WTC11 (cell line): ENCODE measurements at regions not wholly inside any gene's neighbourhood (a gene's known extent, or its start where the extent isn't known, plus 50 kb on each side); places are given as distances from the start of the nearest gene placed in this dataset.

Experiments
- ATAC-seq: fragments of 200-7000 bp; cut with Tn5 transposase; 2 replicates; pipeline ENCODE4 v1.10.0; 2021; ENCODE audit warnings: mild to moderate bottlenecking, moderate library complexity
- CTCF ChIA-PET: fragments of 300-600 bp; sonication (Branson Sonifier 250); formaldehyde crosslinking; loops from one replicate; lab custom pipeline; 2021; ENCODE audit warnings: antibody characterized with exemption; lab: Charles Lee
- POLR2A ChIA-PET: fragments of 350-600 bp; sonication (Branson Sonifier 250); formaldehyde crosslinking; loops from one replicate; lab custom pipeline; 2021; ENCODE audit warnings: antibody characterized with exemption; lab: Charles Lee
- DNase-seq: peaks from one replicate; pipeline ENCODE4 v3.0.0; 2021; ENCODE audit warnings: low spot score
- H3K27ac Mint-ChIP-seq: 2 replicates; pipeline ENCODE4 v1.8.0; 2021; ENCODE audit warnings: mixed read lengths
- H3K27me3 Mint-ChIP-seq: 2 replicates; pipeline ENCODE4 v1.8.0; 2021; ENCODE audit warnings: low read depth, mild to moderate bottlenecking, moderate library complexity, mixed read lengths
- H3K36me3 Mint-ChIP-seq: 2 replicates; pipeline ENCODE4 v1.8.0; 2021; ENCODE audit warnings: mixed read lengths
- H3K4me1 Mint-ChIP-seq: 2 replicates; pipeline ENCODE4 v1.8.0; 2022; ENCODE audit warnings: mixed read lengths
- H3K4me3 Mint-ChIP-seq: 2 replicates; pipeline ENCODE4 v1.8.0; 2021; ENCODE audit warnings: mild to moderate bottlenecking, moderate library complexity, mixed read lengths
- H3K9me3 Mint-ChIP-seq: 2 replicates; pipeline ENCODE4 v1.8.0; 2021; ENCODE audit warnings: mixed read lengths
- ATF1 ChIP-seq: sonication (generic); formaldehyde crosslinking; IDR thresholded peaks from 2 replicates; pipeline ENCODE4 v1.8.1; 2023; ENCODE audit warnings: mild to moderate bottlenecking, moderate library complexity, missing genetic modification reagents
- CREB1 ChIP-seq: sonication (generic); formaldehyde crosslinking; IDR thresholded peaks from 2 replicates; pipeline ENCODE4 v1.8.0; 2023; ENCODE audit warnings: mild to moderate bottlenecking, missing genetic modification reagents
- CREM ChIP-seq: sonication (generic); formaldehyde crosslinking; IDR thresholded peaks from 2 replicates; pipeline ENCODE4 v1.8.1; 2022; ENCODE audit warnings: mild to moderate bottlenecking, missing genetic modification reagents, moderate library complexity
- MYBL2 ChIP-seq: sonication (generic); formaldehyde crosslinking; IDR thresholded peaks from 2 replicates; pipeline ENCODE4 v1.8.1; 2023; ENCODE audit warnings: mild to moderate bottlenecking, moderate library complexity, missing genetic modification reagents
- NFATC4 ChIP-seq: fragments of 250-450 bp; sonication (Bioruptor Pico); IDR thresholded peaks from 2 replicates; pipeline ENCODE4 v1.9.0; 2021; ENCODE audit warnings: mild to moderate bottlenecking
- NFYB ChIP-seq: sonication (generic); formaldehyde crosslinking; conservative IDR thresholded peaks from 2 replicates; pipeline ENCODE4 v1.8.0; 2022; ENCODE audit warnings: low read depth, missing genetic modification reagents
- OVOL2 ChIP-seq: fragments of 250-450 bp; sonication (Bioruptor Pico); IDR thresholded peaks from 2 replicates; pipeline ENCODE4 v1.9.0; 2021; ENCODE audit warnings: mild to moderate bottlenecking, borderline replicate concordance
- SMAD4 ChIP-seq: sonication (generic); formaldehyde crosslinking; IDR thresholded peaks from 2 replicates; pipeline ENCODE4 v1.8.0; 2022; ENCODE audit warnings: mild to moderate bottlenecking, missing genetic modification reagents
- ZNF121 ChIP-seq: sonication (generic); formaldehyde crosslinking; IDR thresholded peaks from 2 replicates; pipeline ENCODE4 v1.8.0; 2023; ENCODE audit warnings: missing genetic modification reagents
- ZNF138 ChIP-seq: sonication (generic); formaldehyde crosslinking; conservative IDR thresholded peaks from 2 replicates; pipeline ENCODE4 v1.8.1; 2022; ENCODE audit warnings: mild to moderate bottlenecking, moderate library complexity, missing genetic modification reagents
- ZNF263 ChIP-seq: sonication (generic); formaldehyde crosslinking; IDR thresholded peaks from 2 replicates; pipeline ENCODE4 v1.8.1; 2022; ENCODE audit warnings: low read depth, mild to moderate bottlenecking, moderate library complexity, missing genetic modification reagents
- ZNF671 ChIP-seq: fragments of 250-450 bp; sonication (Bioruptor Pico); IDR thresholded peaks from 2 replicates; pipeline ENCODE4 v1.8.0; 2021; ENCODE audit warnings: mild to moderate bottlenecking
- TF ChIP-seq, protein P1 (sequence below): sonication (generic); formaldehyde crosslinking; IDR thresholded peaks from 2 replicates; pipeline ENCODE4 v1.8.0; 2022; ENCODE audit warnings: mild to moderate bottlenecking, missing genetic modification reagents
- TF ChIP-seq, protein P2 (sequence below): sonication (generic); formaldehyde crosslinking; IDR thresholded peaks from 2 replicates; pipeline ENCODE4 v1.8.1; 2022; ENCODE audit warnings: low read depth, mild to moderate bottlenecking, moderate library complexity, missing genetic modification reagents, borderline replicate concordance
- TF ChIP-seq, protein P3 (sequence below): sonication (generic); formaldehyde crosslinking; IDR thresholded peaks from 2 replicates; pipeline ENCODE4 v1.8.0; 2023; ENCODE audit warnings: mild to moderate bottlenecking, missing genetic modification reagents
- TF ChIP-seq, protein P4 (sequence below): sonication (generic); formaldehyde crosslinking; IDR thresholded peaks from 2 replicates; pipeline ENCODE4 v1.8.1; 2023; ENCODE audit warnings: mild to moderate bottlenecking, missing genetic modification reagents, moderate library complexity
- TF ChIP-seq, protein P5 (sequence below): fragments of 250-450 bp; sonication (Bioruptor Pico); IDR thresholded peaks from 2 replicates; pipeline ENCODE4 v2.1.2; 2022; ENCODE audit warnings: mild to moderate bottlenecking, moderate library complexity
- TF ChIP-seq, protein P6 (sequence below): fragments of 250-450 bp; sonication (Bioruptor Pico); IDR thresholded peaks from 2 replicates; pipeline ENCODE4 v1.9.0; 2021; ENCODE audit warnings: mild to moderate bottlenecking
- TF ChIP-seq, protein P7 (sequence below): sonication (generic); formaldehyde crosslinking; IDR thresholded peaks from 2 replicates; pipeline ENCODE4 v1.8.1; 2022; ENCODE audit warnings: low read depth, missing genetic modification reagents, borderline replicate concordance
- TF ChIP-seq, protein P8 (sequence below): fragments of 250-450 bp; sonication (Bioruptor Pico); IDR thresholded peaks from 2 replicates; pipeline ENCODE4 v1.9.0; 2021; ENCODE audit warnings: mild to moderate bottlenecking, borderline replicate concordance

DNA sequence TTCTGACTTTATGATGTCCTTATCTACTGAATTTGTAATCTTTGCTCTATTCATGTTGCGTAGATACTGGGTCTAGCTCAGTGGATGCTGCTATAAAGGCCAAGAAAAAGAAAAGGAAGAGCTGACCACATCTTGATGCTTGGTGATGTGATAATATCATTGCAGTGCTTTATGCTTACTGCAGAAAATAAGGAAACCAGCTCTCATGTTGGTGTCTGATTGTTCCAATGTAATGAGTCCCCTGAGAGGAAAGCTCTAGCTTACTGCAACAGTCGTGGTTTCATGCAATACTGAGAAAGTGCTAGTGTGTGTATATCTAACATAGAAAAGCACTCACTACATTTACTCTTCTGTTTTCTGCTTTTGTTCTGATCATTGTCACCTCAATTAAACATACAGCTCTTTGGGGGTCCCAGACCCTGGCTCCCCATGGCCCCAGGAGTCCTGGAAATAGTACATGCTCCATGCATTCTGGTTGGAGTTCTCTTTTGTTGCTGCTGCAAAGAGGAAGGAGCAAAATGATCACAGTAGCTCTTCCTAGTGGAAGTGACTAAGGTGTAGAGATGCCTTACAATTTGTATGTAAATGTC lies 338.8 kb downstream of the CYRIA start:
- no peaks in the 10 kb centered on the region for H3K36me3 Mint-ChIP-seq
- no peak for ATAC-seq
- peaks cover 17% of the 10 kb centered on the region for H3K27me3 Mint-ChIP-seq
- TF ChIP-seq ZNF138: no peak
- no peak for TF ChIP-seq NFYB (CRISPR knock-in tag)
- TF ChIP-seq ZNF263 (CRISPR knock-in tag): no peak
- TF ChIP-seq ATF1: no peak
- TF ChIP-seq, protein P1, sequence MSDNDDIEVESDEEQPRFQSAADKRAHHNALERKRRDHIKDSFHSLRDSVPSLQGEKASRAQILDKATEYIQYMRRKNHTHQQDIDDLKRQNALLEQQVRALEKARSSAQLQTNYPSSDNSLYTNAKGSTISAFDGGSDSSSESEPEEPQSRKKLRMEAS (CRISPR knock-in tag): no peak
- TF ChIP-seq MYBL2 (CRISPR knock-in tag): no peak
- TF ChIP-seq, protein P2, sequence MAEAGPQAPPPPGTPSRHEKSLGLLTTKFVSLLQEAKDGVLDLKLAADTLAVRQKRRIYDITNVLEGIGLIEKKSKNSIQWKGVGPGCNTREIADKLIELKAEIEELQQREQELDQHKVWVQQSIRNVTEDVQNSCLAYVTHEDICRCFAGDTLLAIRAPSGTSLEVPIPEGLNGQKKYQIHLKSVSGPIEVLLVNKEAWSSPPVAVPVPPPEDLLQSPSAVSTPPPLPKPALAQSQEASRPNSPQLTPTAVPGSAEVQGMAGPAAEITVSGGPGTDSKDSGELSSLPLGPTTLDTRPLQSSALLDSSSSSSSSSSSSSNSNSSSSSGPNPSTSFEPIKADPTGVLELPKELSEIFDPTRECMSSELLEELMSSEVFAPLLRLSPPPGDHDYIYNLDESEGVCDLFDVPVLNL (CRISPR knock-in tag): no peak
- TF ChIP-seq SMAD4: no peak
- TF ChIP-seq ZNF121 (CRISPR knock-in tag): no peak
- TF ChIP-seq, protein P3, sequence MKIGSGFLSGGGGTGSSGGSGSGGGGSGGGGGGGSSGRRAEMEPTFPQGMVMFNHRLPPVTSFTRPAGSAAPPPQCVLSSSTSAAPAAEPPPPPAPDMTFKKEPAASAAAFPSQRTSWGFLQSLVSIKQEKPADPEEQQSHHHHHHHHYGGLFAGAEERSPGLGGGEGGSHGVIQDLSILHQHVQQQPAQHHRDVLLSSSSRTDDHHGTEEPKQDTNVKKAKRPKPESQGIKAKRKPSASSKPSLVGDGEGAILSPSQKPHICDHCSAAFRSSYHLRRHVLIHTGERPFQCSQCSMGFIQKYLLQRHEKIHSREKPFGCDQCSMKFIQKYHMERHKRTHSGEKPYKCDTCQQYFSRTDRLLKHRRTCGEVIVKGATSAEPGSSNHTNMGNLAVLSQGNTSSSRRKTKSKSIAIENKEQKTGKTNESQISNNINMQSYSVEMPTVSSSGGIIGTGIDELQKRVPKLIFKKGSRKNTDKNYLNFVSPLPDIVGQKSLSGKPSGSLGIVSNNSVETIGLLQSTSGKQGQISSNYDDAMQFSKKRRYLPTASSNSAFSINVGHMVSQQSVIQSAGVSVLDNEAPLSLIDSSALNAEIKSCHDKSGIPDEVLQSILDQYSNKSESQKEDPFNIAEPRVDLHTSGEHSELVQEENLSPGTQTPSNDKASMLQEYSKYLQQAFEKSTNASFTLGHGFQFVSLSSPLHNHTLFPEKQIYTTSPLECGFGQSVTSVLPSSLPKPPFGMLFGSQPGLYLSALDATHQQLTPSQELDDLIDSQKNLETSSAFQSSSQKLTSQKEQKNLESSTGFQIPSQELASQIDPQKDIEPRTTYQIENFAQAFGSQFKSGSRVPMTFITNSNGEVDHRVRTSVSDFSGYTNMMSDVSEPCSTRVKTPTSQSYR (CRISPR knock-in tag): no peak
- TF ChIP-seq, protein P4, sequence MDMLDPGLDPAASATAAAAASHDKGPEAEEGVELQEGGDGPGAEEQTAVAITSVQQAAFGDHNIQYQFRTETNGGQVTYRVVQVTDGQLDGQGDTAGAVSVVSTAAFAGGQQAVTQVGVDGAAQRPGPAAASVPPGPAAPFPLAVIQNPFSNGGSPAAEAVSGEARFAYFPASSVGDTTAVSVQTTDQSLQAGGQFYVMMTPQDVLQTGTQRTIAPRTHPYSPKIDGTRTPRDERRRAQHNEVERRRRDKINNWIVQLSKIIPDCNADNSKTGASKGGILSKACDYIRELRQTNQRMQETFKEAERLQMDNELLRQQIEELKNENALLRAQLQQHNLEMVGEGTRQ (CRISPR knock-in tag): no peak
- TF ChIP-seq NFATC4 (CRISPR knock-in tag): no peak
- no peak for TF ChIP-seq ZNF671 (CRISPR knock-in tag)
- TF ChIP-seq CREM (CRISPR knock-in tag): no peak
- TF ChIP-seq, protein P5, sequence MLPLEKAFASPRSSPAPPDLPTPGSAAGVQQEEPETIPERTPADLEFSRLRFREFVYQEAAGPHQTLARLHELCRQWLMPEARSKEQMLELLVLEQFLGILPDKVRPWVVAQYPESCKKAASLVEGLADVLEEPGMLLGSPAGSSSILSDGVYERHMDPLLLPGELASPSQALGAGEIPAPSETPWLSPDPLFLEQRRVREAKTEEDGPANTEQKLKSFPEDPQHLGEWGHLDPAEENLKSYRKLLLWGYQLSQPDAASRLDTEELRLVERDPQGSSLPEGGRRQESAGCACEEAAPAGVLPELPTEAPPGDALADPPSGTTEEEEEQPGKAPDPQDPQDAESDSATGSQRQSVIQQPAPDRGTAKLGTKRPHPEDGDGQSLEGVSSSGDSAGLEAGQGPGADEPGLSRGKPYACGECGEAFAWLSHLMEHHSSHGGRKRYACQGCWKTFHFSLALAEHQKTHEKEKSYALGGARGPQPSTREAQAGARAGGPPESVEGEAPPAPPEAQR (CRISPR knock-in tag): no peak
- TF ChIP-seq, protein P6, sequence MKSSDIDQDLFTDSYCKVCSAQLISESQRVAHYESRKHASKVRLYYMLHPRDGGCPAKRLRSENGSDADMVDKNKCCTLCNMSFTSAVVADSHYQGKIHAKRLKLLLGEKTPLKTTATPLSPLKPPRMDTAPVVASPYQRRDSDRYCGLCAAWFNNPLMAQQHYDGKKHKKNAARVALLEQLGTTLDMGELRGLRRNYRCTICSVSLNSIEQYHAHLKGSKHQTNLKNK (CRISPR knock-in tag): no peak
- no peaks in the 10 kb centered on the region for H3K9me3 Mint-ChIP-seq
- DNase-seq: no peak
- ChIA-PET POLR2A (interaction anchor here (0.6 kb wide), 1 partner anchor 16 kb away, joined by 3 read pairs; no protein-coding TSS in a partner anchor), CTCF (interaction anchor here (1.8 kb wide), 1 partner anchor 387 kb away, joined by 6 read pairs; the partner anchor contains the start of gene MYCN)
- H3K4me3 Mint-ChIP-seq: no peak overlapping the region
- no peak overlapping the region for H3K27ac Mint-ChIP-seq
- H3K4me1 Mint-ChIP-seq: peaks cover 51% of the 10 kb centered on the region

DNA sequence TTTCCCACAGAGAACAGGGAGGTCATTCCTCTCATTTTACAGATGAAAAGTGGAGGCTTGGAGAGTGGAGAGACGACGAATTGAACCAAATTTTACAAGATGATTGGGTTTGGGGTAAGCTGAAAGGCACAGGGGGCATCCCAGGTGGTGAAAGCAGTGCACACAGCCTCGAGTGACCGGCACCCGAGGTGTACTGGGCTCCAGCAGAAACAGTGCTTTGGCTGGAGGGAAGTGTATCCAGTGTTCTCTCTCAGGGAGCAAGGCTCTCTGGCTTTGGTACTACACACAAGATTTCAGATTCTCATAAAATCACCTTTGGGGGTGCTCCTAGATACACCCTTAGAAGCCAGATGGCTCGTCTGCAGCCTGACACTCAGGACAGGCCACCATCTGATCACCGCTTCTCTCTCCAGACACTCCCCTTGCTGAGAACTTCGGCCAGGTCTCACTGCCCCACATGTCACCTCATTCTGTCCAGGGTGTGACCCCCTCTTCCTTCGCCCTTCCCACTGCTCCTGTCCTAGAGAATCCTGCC lies 339.6 kb downstream of the CYRIA start:
- no peak for DNase-seq
- Mint-ChIP-seq H3K27ac (no peak overlapping the region), H3K9me3 (no peaks in the 10 kb centered on the region), H3K4me3 (no peak overlapping the region), H3K4me1 (peaks cover 44% of the 10 kb centered on the region), H3K36me3 (no peaks in the 10 kb centered on the region), H3K27me3 (peaks cover 17% of the 10 kb centered on the region)
- POLR2A ChIA-PET: no interaction called here
- CTCF ChIA-PET: interaction anchor here (1.2 to 1.8 kb wide), 2 partner anchors 386 to 387 kb away, joined by 3 to 6 read pairs; partner anchors contain the start of gene MYCN
- no peak for ATAC-seq
- TF ChIP-seq, protein P7, sequence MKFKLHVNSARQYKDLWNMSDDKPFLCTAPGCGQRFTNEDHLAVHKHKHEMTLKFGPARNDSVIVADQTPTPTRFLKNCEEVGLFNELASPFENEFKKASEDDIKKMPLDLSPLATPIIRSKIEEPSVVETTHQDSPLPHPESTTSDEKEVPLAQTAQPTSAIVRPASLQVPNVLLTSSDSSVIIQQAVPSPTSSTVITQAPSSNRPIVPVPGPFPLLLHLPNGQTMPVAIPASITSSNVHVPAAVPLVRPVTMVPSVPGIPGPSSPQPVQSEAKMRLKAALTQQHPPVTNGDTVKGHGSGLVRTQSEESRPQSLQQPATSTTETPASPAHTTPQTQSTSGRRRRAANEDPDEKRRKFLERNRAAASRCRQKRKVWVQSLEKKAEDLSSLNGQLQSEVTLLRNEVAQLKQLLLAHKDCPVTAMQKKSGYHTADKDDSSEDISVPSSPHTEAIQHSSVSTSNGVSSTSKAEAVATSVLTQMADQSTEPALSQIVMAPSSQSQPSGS (CRISPR knock-in tag): no peak
- no peak for TF ChIP-seq CREB1
- TF ChIP-seq, protein P8, sequence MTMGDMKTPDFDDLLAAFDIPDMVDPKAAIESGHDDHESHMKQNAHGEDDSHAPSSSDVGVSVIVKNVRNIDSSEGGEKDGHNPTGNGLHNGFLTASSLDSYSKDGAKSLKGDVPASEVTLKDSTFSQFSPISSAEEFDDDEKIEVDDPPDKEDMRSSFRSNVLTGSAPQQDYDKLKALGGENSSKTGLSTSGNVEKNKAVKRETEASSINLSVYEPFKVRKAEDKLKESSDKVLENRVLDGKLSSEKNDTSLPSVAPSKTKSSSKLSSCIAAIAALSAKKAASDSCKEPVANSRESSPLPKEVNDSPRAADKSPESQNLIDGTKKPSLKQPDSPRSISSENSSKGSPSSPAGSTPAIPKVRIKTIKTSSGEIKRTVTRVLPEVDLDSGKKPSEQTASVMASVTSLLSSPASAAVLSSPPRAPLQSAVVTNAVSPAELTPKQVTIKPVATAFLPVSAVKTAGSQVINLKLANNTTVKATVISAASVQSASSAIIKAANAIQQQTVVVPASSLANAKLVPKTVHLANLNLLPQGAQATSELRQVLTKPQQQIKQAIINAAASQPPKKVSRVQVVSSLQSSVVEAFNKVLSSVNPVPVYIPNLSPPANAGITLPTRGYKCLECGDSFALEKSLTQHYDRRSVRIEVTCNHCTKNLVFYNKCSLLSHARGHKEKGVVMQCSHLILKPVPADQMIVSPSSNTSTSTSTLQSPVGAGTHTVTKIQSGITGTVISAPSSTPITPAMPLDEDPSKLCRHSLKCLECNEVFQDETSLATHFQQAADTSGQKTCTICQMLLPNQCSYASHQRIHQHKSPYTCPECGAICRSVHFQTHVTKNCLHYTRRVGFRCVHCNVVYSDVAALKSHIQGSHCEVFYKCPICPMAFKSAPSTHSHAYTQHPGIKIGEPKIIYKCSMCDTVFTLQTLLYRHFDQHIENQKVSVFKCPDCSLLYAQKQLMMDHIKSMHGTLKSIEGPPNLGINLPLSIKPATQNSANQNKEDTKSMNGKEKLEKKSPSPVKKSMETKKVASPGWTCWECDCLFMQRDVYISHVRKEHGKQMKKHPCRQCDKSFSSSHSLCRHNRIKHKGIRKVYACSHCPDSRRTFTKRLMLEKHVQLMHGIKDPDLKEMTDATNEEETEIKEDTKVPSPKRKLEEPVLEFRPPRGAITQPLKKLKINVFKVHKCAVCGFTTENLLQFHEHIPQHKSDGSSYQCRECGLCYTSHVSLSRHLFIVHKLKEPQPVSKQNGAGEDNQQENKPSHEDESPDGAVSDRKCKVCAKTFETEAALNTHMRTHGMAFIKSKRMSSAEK (CRISPR knock-in tag): no peak
- TF ChIP-seq OVOL2 (CRISPR knock-in tag): no peak
